SK-N-SH treated with all-trans-retinoic acid at 6 μM for 48 hours (cell line): ENCODE measurements at regions not wholly inside any gene's neighbourhood (a gene's known extent, or its start where the extent isn't known, plus 50 kb on each side); places are given as distances from the start of the nearest gene placed in this dataset.

ENCODE experiments used
- CREB5 ChIP-seq: fragments of 250-450 bp; sonication (Bioruptor Pico); IDR thresholded peaks from 2 replicates; pipeline ENCODE4 v1.5.1; 2020; ENCODE audit warnings: low read depth, mild to moderate bottlenecking, moderate library complexity
- CSDC2 ChIP-seq: fragments of 250-450 bp; sonication (Bioruptor Pico); IDR thresholded peaks from 2 replicates; pipeline ENCODE4 v1.5.0; 2020; ENCODE audit warnings: mild to moderate bottlenecking, moderate library complexity
- CSRNP3 ChIP-seq: fragments of 250-450 bp; sonication (Bioruptor Pico); IDR thresholded peaks from 2 replicates; pipeline ENCODE4 v1.5.1; 2021; ENCODE audit warnings: mild to moderate bottlenecking, moderate library complexity
- ESRRG ChIP-seq: fragments of 250-450 bp; sonication (Bioruptor Pico); IDR thresholded peaks from 2 replicates; pipeline ENCODE4 v1.6.1; 2021; ENCODE audit warnings: mild to moderate bottlenecking
- ISL1 ChIP-seq: fragments of 250-450 bp; sonication (Bioruptor Pico); IDR thresholded peaks from 2 replicates; pipeline ENCODE4 v2.1.2; 2022; ENCODE audit warnings: mild to moderate bottlenecking, moderate library complexity
- PATZ1 ChIP-seq: fragments of 250-450 bp; sonication (Bioruptor Pico); IDR thresholded peaks from 2 replicates; pipeline ENCODE4 v1.8.0; 2020; ENCODE audit warnings: mild to moderate bottlenecking, moderate library complexity, borderline replicate concordance
- POU6F1 ChIP-seq: fragments of 250-450 bp; sonication (Bioruptor Pico); IDR thresholded peaks from 2 replicates; pipeline ENCODE4 v1.8.0; 2021; ENCODE audit warnings: low read depth, mild to moderate bottlenecking, moderate library complexity, borderline replicate concordance
- RARB ChIP-seq: fragments of 250-450 bp; sonication (Bioruptor Pico); IDR thresholded peaks from 2 replicates; pipeline ENCODE4 v1.8.0; 2021; ENCODE audit warnings: mild to moderate bottlenecking, moderate library complexity
- SNAI2 ChIP-seq: fragments of 250-450 bp; sonication (Bioruptor Pico); IDR thresholded peaks from 2 replicates; pipeline ENCODE4 v1.5.0; 2020; ENCODE audit warnings: mild to moderate bottlenecking, moderate library complexity
- TSHZ2 ChIP-seq: fragments of 250-450 bp; sonication (Bioruptor Pico); IDR thresholded peaks from 2 replicates; pipeline ENCODE4 v1.5.0; 2020; ENCODE audit warnings: mild to moderate bottlenecking, moderate library complexity
- ZC3H10 ChIP-seq: fragments of 250-450 bp; sonication (Bioruptor Pico); IDR thresholded peaks from 2 replicates; pipeline ENCODE4 v1.5.1; 2021; ENCODE audit warnings: mild to moderate bottlenecking, moderate library complexity
- ZFP3 ChIP-seq: fragments of 250-450 bp; sonication (Bioruptor Pico); IDR thresholded peaks from 2 replicates; pipeline ENCODE4 v1.5.0; 2020; ENCODE audit warnings: mild to moderate bottlenecking, moderate library complexity

- TF ChIP-seq ISL1 (CRISPR knock-in tag) (no peak), RARB (CRISPR knock-in tag) (no peak), CSRNP3 (CRISPR knock-in tag) (no peak), SNAI2 (CRISPR knock-in tag) (no peak), ESRRG (no peak), POU6F1 (CRISPR knock-in tag) (no peak), PATZ1 (no peak), CSDC2 (CRISPR knock-in tag) (no peak), TSHZ2 (CRISPR knock-in tag) (no peak), ZFP3 (CRISPR knock-in tag) (no peak), CREB5 (CRISPR knock-in tag) (no peak), ZC3H10 (CRISPR knock-in tag) (no peak)
Measured at GRCh38 chr11:38425578-38425977, 1827.5 kb upstream of the RAG2 start.
